ENCODE measurements at regions not wholly inside any gene's neighbourhood (a gene's known extent, or its start where the extent isn't known, plus 50 kb on each side); places are given as distances from the start of the nearest gene placed in this dataset.

- Histone ChIP-seq H4K20me1 (ENCODE audit: insufficient read depth, low read length) (no peaks in the 10 kb centered on the region), H3K27ac (ENCODE audit: insufficient read depth, low read length) (no peak overlapping the region), H3K4me1 (ENCODE audit: control insufficient read depth, insufficient read depth, low read length) (no peaks in the 10 kb centered on the region), H2BK5ac (ENCODE audit: low read depth, low read length, poor library complexity, severe bottlenecking) (no peak overlapping the region), H3K4me3 (ENCODE audit: insufficient read depth, low read depth, low read length) (no peak overlapping the region), H2AK5ac (ENCODE audit: low read depth, low read length) (no peak overlapping the region), H3K9ac (ENCODE audit: low read depth, low read length) (no peak overlapping the region), H2AFZ (replicated peaks; ENCODE audit: low read length, poor library complexity) (no peak overlapping the region), H3K27me3 (ENCODE audit: control insufficient read depth, insufficient read depth, low read length) (no peaks in the 10 kb centered on the region), H4K5ac (ENCODE audit: low read depth, low read length) (no peak overlapping the region), H3K9me1 (ENCODE audit: insufficient read depth, low read length) (no peaks in the 10 kb centered on the region), H4K91ac (ENCODE audit: insufficient read depth, low read depth, low read length) (no peak overlapping the region), H3K36me3 (ENCODE audit: control insufficient read depth, insufficient read depth, low read length) (no peaks in the 10 kb centered on the region), H3K79me1 (ENCODE audit: low read depth in 1 of 2, low read length in 2 of 2) (no peaks in the 10 kb centered on the region), H3K4me2 (ENCODE audit: low read depth, low read length) (no peak overlapping the region), H3K56ac (ENCODE audit: extremely low read depth, insufficient read depth, low read length) (no peak overlapping the region), H4K8ac (ENCODE audit: low read depth in 2 of 2, low read length in 2 of 2) (no peak overlapping the region), H3K9me3 (ENCODE audit: control insufficient read depth, insufficient read depth, low read length) (no peaks in the 10 kb centered on the region), H3K14ac (replicated peaks; ENCODE audit: low read depth, low read length) (no peak overlapping the region), H2AK9ac (replicated peaks; ENCODE audit: low read depth, low read length, poor library complexity) (no peak overlapping the region), H2BK20ac (ENCODE audit: low read depth, low read length) (no peak overlapping the region), H3K23ac (ENCODE audit: low read depth, low read length) (no peak overlapping the region), H3K4ac (ENCODE audit: low read depth, low read length) (no peak overlapping the region), H2BK15ac (ENCODE audit: low read depth, low read length) (no peak overlapping the region), H2BK120ac (ENCODE audit: low read depth, low read length) (no peak overlapping the region), H3K18ac (ENCODE audit: low read depth, low read length) (no peak overlapping the region)
- no TSS peak for BruUV-seq (replicated peaks)
- no CpG with 5 or more reads among the region's 1 CpG for WGBS, 2 experiments (ENCODE audit: extremely low coverage in 2 of 2, insufficient read length in 1 of 2)
- dilution Hi-C loops (cut with HindIII; ENCODE audit: low sequenced_read_pairs, unreplicated experiment): no loop called here
- POLR2A ChIA-PET (ENCODE audit: unreplicated experiment): no interaction called here
- in situ Hi-C loops (cut with MboI; ENCODE audit: low sequenced_read_pairs): no loop called here
- no peak for DNase-seq
- no peak for TF ChIP-seq CHD1 (IDR thresholded peaks at IDR 0.05; ENCODE audit: low read depth, low read length)
- TF ChIP-seq MAFK (IDR thresholded peaks at IDR 0.05; ENCODE audit: low read depth, low read length): peak; percentile 67
- TF ChIP-seq ELK1 (IDR thresholded peaks at IDR 0.05; ENCODE audit: borderline replicate concordance, low read depth, low read length): no peak
- CTCF ChIA-PET: interaction anchor here (0.8 kb wide), 1 partner anchor 16 kb away, joined by 3 read pairs; no protein-coding TSS in a partner anchor
- no peak for ATAC-seq (ENCODE audit: low read depth)
- intact Hi-C loops (cut with micrococcal nuclease): no loop called here
Observed at GRCh38 chr4:137181293-137181899, 350.9 kb downstream of the PCDH18 start.

Measured in IMR-90 (cell line).